Neuronal stem cell (in vitro differentiated cells): ENCODE measurements at regions not wholly inside any gene's neighbourhood (a gene's known extent, or its start where the extent isn't known, plus 50 kb on each side); places are given as distances from the start of the nearest gene placed in this dataset.

ENCODE experiments used
- DNase-seq: peaks from one replicate; pipeline ENCODE4 v3.0.0-alpha.2; 2013; ENCODE audit warnings: low spot score
- H2AFZ ChIP-seq: one replicate; pipeline ENCODE4 v1.6.1; 2013; ENCODE audit warnings: mild to moderate bottlenecking, low read length, inconsistent platforms
- H2AK5ac ChIP-seq: 2 replicates; pipeline ENCODE4 v1.6.1; 2013; ENCODE audit warnings: low read depth, mild to moderate bottlenecking, inconsistent platforms, low read length, moderate library complexity, mixed read lengths
- H2BK120ac ChIP-seq: 2 replicates; pipeline ENCODE4 v1.6.1; 2013; ENCODE audit warnings: low read depth, mild to moderate bottlenecking, inconsistent platforms, low read length, moderate library complexity, mixed read lengths
- H2BK12ac ChIP-seq: one replicate; pipeline ENCODE4 v1.6.1; 2013; ENCODE audit warnings: low read length, inconsistent platforms
- H2BK15ac ChIP-seq: 2 replicates; pipeline ENCODE4 v1.6.1; 2013; ENCODE audit warnings: mild to moderate bottlenecking, low read length, inconsistent platforms, mixed read lengths
- H2BK5ac ChIP-seq: one replicate; pipeline ENCODE4 v1.6.1; 2013; ENCODE audit warnings: inconsistent platforms, mild to moderate bottlenecking, low read length, moderate library complexity
- H3K14ac ChIP-seq: one replicate; pipeline ENCODE4 v1.6.1; 2013; ENCODE audit warnings: low read length, inconsistent platforms
- H3K18ac ChIP-seq: 2 replicates; pipeline ENCODE4 v1.6.1; 2013; ENCODE audit warnings: low read length, inconsistent platforms
- H3K23ac ChIP-seq: 2 replicates; pipeline ENCODE4 v1.6.1; 2013; ENCODE audit warnings: low read depth, mild to moderate bottlenecking, mixed read lengths, low read length, inconsistent platforms; ENCODE audit not compliant: poor library complexity
- H3K27ac ChIP-seq: replicated peaks from 3 replicates; pipeline ENCODE4 v1.5.1; 2013; ENCODE audit warnings: low read length, inconsistent platforms
- H3K27me3 ChIP-seq, 3 experiments: 2 replicates each; pipeline ENCODE4 v1.6.1; 2013; ENCODE audit warnings: low read length in 3 of 3, mild to moderate bottlenecking in 2 of 3, inconsistent platforms in 1 of 3, low read depth in 1 of 3, mixed read lengths in 1 of 3, moderate library complexity in 1 of 3; ENCODE audit not compliant: control insufficient read depth in 3 of 3, insufficient read depth in 3 of 3
- H3K36me3 ChIP-seq, 2 donors: replicated peaks in 1 of 2; 2 replicates each; pipeline ENCODE4 v1.6.1; 2013; ENCODE audit warnings: low read length in 2 of 2; ENCODE audit not compliant: control insufficient read depth in 2 of 2, insufficient read depth in 2 of 2
- H3K4ac ChIP-seq: 2 replicates; pipeline ENCODE4 v1.6.1; 2013; ENCODE audit warnings: inconsistent platforms, mild to moderate bottlenecking, low read length, moderate library complexity
- H3K4me1 ChIP-seq, 2 donors: 1 replicate in 1 of 2; 2 replicates in 1 of 2; pipeline ENCODE4 v1.6.1; 2013; ENCODE audit warnings: low read length in 2 of 2, low read depth in 1 of 2; ENCODE audit not compliant: control insufficient read depth in 2 of 2, insufficient read depth in 1 of 2
- H3K4me2 ChIP-seq: one replicate; pipeline ENCODE4 v1.6.1; 2013; ENCODE audit warnings: mild to moderate bottlenecking, low read length, inconsistent platforms; ENCODE audit not compliant: insufficient read depth, poor library complexity, severe bottlenecking
- H3K4me3 ChIP-seq, 2 donors: 2 replicates each; pipeline ENCODE4 v1.5.1; 2013; ENCODE audit warnings: low read length in 2 of 2, mild to moderate bottlenecking in 2 of 2, inconsistent platforms in 1 of 2, moderate library complexity in 1 of 2
- H3K79me1 ChIP-seq: one replicate; pipeline ENCODE4 v1.6.1; 2013; ENCODE audit warnings: low read depth, mild to moderate bottlenecking, inconsistent platforms, low read length, moderate library complexity
- H3K9ac ChIP-seq: one replicate; pipeline ENCODE4 v1.6.1; 2013; ENCODE audit warnings: mild to moderate bottlenecking, low read depth, low read length, inconsistent platforms; ENCODE audit not compliant: poor library complexity
- H3K9me3 ChIP-seq, 2 donors: replicated peaks in 1 of 2; 2 replicates each; pipeline versions ENCODE3 to v1.6.1; 2013; ENCODE audit warnings: low read length in 2 of 2, mild to moderate bottlenecking in 2 of 2, inconsistent platforms in 1 of 2, low read depth in 1 of 2, mixed read lengths in 1 of 2, moderate library complexity in 1 of 2; ENCODE audit not compliant: control insufficient read depth in 2 of 2, insufficient read depth in 1 of 2
- H4K8ac ChIP-seq: one replicate; pipeline ENCODE4 v1.6.1; 2013; ENCODE audit warnings: low read depth, mild to moderate bottlenecking, inconsistent platforms, low read length, moderate library complexity
- H4K91ac ChIP-seq: one replicate; pipeline ENCODE4 v1.6.1; 2013; ENCODE audit warnings: low read length, low read depth, mild to moderate bottlenecking, inconsistent platforms; ENCODE audit not compliant: poor library complexity
- WGBS, 2 donors: extraction: QIAGEN DNeasy Blood & Tissue Kit; methylation state at CpG; one replicate each; pipeline ENCODE4 v1.1.7; 2013; ENCODE audit warnings: missing lambda C conversion rate in 2 of 2, mixed read lengths in 1 of 2; ENCODE audit not compliant: insufficient read length in 2 of 2, insufficient replicate concordance in 1 of 2; ENCODE audit errors: extremely low coverage in 2 of 2; 5-methylcytosine and 5-hydroxymethylcytosine counted together

DNA sequence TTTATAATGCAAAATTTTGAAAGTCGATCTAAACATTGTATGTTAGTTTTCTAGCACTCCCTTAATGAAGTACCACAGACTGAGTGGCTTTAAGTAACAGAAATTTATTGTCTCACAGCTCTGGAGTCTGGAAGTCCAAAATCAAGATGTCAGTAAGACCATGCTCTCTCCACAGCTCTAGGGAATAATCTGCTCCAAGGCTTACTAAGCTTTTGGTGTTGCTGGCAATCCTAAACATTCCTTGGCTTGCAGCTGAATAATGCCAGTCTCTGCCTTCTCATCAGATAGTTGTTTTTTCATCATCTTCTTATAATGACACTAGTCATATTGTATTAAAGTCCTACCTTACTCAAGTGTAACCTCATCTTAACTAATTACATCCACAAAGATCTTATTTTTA is 102.2 kb downstream of the RASSF9 start:
- no peak overlapping the region for H3K4ac ChIP-seq
- H3K18ac ChIP-seq, result no peak overlapping the region
- H3K4me3 ChIP-seq, result no peak overlapping the region
- no peak for DNase-seq
- H2BK5ac ChIP-seq, result no peak overlapping the region
- no peak overlapping the region for H4K91ac ChIP-seq
- no peak overlapping the region for H2BK15ac ChIP-seq
- H4K8ac ChIP-seq, result no peak overlapping the region
- H3K23ac ChIP-seq, result no peak overlapping the region
- no peak overlapping the region for H2BK12ac ChIP-seq
- H3K36me3 ChIP-seq, result no peaks in the 10 kb centered on the region
- H3K14ac ChIP-seq, result no peak overlapping the region
- WGBS, 2 donors, result no CpG with 5 or more reads among the region's 1 CpG
- H3K4me2 ChIP-seq, result no peak overlapping the region
- H3K79me1 ChIP-seq, result no peaks in the 10 kb centered on the region
- no peaks in the 10 kb centered on the region for H3K9me3 ChIP-seq
- no peaks in the 10 kb centered on the region for H3K4me1 ChIP-seq
- no peak overlapping the region for H2AK5ac ChIP-seq
- no peaks in the 10 kb centered on the region for H3K27me3 ChIP-seq
- H3K27ac ChIP-seq, result no peak overlapping the region
- H2BK120ac ChIP-seq, result no peak overlapping the region
- H3K9ac ChIP-seq, result no peak overlapping the region
- H2AFZ ChIP-seq, result no peak overlapping the region

DNA sequence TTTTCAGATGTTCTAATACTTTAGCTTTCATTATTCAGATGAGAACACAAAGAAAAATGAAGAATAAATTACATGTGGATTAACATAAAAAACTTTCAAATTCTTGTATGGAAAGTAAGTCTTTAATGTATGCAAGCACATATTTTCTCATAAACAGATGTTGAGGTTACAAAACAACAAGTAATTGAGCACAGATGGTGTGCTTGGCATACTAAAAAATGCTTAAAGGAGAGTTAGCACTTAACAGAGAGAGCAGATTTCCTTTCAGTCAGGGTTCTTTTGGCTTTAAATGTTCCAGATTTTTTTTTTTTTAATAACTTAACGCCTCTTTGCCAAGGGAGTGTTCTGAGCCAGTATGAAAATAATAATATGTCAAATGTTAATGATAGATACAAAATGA is 96.0 kb downstream of the RASSF9 start:
- Histone ChIP-seq H3K36me3 (no peaks in the 10 kb centered on the region), H3K9me3 (no peaks in the 10 kb centered on the region), H3K4me2 (no peak overlapping the region), H3K18ac (no peak overlapping the region), H3K27ac (no peak overlapping the region), H3K23ac (no peak overlapping the region), H4K8ac (no peak overlapping the region), H2BK15ac (no peak overlapping the region), H3K79me1 (no peaks in the 10 kb centered on the region), H3K9ac (no peak overlapping the region), H2AFZ (no peak overlapping the region), H2BK120ac (no peak overlapping the region), H3K4ac (no peak overlapping the region), H4K91ac (no peak overlapping the region), H3K4me3 (no peak overlapping the region), H3K27me3 (no peaks in the 10 kb centered on the region), H3K4me1 (no peaks in the 10 kb centered on the region), H2AK5ac (no peak overlapping the region), H2BK5ac (no peak overlapping the region), H3K14ac (no peak overlapping the region), H2BK12ac (no peak overlapping the region)
- WGBS, 2 donors, result no CpG with 5 or more reads among the region's 1 CpG
- DNase-seq, result no peak

DNA sequence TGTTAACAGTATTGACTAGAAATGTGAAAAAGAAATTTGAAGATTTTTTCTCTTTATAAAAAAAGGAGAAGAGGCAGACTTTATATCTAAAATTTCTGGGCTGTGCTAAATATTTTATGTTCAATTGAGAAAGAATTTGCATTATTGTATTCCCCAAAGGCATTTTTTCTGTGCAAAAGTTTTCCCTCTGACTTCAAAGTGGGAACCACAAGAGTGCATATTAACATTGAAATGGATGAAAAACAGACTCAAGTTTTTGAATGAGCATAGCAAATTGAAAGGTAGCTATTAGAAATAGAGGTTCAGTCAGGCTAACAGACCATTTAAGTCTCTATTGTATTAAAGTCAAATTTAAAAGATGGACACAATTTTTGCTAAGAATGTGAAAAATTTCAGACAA is 95.2 kb downstream of the RASSF9 start:
- Histone ChIP-seq H3K18ac (no peak overlapping the region), H3K4me1 (no peaks in the 10 kb centered on the region), H4K8ac (no peak overlapping the region), H2AK5ac (no peak overlapping the region), H3K4ac (no peak overlapping the region), H3K4me2 (no peak overlapping the region), H3K14ac (no peak overlapping the region), H3K27ac (no peak overlapping the region), H3K36me3 (no peaks in the 10 kb centered on the region), H2BK120ac (no peak overlapping the region), H3K9me3 (no peaks in the 10 kb centered on the region), H4K91ac (no peak overlapping the region), H2BK12ac (no peak overlapping the region), H3K79me1 (no peaks in the 10 kb centered on the region), H2BK15ac (no peak overlapping the region), H3K23ac (no peak overlapping the region), H3K9ac (no peak overlapping the region), H2AFZ (no peak overlapping the region), H3K4me3 (no peak overlapping the region), H3K27me3 (no peaks in the 10 kb centered on the region), H2BK5ac (no peak overlapping the region)
- DNase-seq, result no peak

DNA sequence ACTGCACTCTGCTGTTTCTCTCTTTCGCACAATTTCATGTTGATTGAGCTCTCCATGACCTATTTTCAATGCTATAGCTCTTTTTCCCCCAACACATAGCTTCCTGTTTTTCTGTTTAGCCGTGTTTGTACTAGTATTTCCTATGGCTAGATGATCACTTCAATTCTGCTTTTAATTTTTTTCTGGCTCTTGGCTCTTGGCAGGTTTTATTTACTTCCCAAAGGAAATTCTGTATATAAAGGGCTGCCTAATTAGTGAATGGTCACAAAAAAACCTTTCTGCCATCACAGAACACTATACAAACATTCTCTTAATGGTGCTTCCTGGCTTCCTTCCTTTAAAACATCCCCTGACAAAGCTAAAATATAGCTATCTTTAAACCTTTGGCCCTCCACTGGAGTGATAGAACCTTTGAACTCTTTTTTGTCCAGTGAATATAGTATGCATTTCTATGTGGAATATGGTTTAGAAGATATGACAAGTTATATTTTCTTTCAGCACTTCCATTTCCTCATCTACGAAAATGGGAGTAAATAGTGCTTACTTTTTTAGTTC is 88.2 kb downstream of the RASSF9 start:
- H3K27ac ChIP-seq, result no peak overlapping the region

More for the DNA sequence above, 88.2 kb downstream of the RASSF9 start:
- Histone ChIP-seq H2BK15ac (no peak overlapping the region), H2BK120ac (no peak overlapping the region), H3K4me3 (no peak overlapping the region), H4K8ac (no peak overlapping the region), H3K4me2 (no peak overlapping the region), H3K4ac (no peak overlapping the region), H3K9ac (no peak overlapping the region), H4K91ac (no peak overlapping the region), H3K9me3 (no peaks in the 10 kb centered on the region), H3K36me3 (no peaks in the 10 kb centered on the region), H2BK5ac (no peak overlapping the region), H3K23ac (no peak overlapping the region), H2BK12ac (no peak overlapping the region), H3K4me1 (no peaks in the 10 kb centered on the region), H3K18ac (no peak overlapping the region), H3K14ac (no peak overlapping the region), H3K79me1 (no peaks in the 10 kb centered on the region), H3K27me3 (no peaks in the 10 kb centered on the region), H2AFZ (peak overlapping the region; percentile 60), H2AK5ac (no peak overlapping the region)
- DNase-seq, result no peak
- no CpG with 5 or more reads among the region's 3 CpGs for WGBS, 2 donors
